ENCODE measurements at regions not wholly inside any gene's neighbourhood (a gene's known extent, or its start where the extent isn't known, plus 50 kb on each side); places are given as distances from the start of the nearest gene placed in this dataset.
"Not testable (repeated sequence)": the region's sequence is repeated elsewhere in the genome, so short reads cannot be mapped to it uniquely, and the experiment has no call there.

DNA sequence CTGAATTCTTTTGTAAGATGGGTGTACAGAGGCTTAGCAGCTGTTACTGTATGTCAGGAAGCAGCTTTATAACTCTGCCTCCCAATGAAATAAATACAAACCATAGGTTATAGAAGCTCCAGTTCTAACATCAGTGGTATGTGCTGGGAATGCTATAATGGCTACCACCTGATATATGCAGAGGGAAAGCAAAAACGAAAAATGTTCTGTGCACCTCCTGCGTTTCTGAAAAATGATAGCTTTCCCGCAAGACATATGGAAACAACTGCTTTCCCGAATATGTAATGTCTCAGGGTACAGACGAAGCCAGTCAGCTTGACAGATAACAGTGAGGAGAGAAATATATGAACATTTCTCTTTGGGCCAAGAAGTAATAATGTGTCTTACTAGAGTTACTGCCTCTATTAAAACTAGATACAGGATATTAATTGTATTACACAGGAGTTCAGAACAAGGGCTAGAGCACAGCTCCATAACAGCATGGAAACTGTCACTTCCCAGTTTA, 517.0 kb upstream of the NRSN1 start:
- DNase-seq: no peak

DNA sequence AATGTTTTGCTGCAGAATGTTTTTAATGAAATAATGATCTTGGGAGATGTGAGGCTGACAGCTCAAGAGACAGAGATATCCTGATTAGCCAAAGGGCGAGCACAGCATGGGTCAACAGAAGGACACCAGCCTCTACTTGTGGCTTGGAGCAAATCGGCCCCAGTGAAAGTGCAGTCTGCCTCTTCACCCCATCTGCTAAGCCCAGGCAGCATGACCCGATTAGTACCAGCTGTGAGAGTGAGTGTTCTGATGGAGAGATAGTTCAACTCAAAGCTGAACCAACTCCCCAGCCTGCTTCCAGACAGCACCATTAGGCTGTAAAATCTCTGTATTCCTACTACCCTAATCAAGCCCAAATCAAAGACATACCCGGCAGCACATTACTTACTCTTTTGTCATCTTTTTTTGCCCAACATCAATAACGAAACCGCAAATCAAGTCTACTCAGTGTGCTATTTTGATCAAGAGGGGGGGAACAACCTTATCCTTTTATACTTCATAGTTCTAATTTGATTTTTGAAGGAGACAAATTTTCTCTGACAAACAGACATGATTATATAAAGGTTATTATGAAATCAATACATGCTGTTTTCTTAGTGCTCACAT, 514.1 kb upstream of the NRSN1 start:
- no peak for DNase-seq

DNA sequence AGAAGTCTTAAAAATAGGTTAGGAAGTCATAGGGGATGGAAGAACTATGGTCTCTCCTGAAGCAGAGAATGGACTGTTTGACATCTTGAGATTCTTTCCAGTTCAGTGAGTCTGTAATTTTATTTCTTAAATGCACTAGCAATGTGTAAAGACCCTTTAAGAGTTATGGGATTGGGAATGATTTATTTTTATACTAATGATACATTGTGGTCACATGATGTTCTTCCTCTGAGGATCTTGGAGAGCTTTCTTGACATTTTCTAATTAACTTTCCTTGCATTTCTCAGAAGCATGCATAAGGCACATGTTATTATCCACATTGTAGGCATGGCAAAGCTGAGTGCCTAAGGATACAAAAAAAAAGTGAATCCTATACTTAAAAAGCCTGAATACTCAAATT, 507.6 kb upstream of the NRSN1 start:
- no peak for DNase-seq

- DNase-seq: peak; percentile 28
Observed at GRCh38 chr6:23620911-23621401, 505.1 kb upstream of the NRSN1 start.

DNA sequence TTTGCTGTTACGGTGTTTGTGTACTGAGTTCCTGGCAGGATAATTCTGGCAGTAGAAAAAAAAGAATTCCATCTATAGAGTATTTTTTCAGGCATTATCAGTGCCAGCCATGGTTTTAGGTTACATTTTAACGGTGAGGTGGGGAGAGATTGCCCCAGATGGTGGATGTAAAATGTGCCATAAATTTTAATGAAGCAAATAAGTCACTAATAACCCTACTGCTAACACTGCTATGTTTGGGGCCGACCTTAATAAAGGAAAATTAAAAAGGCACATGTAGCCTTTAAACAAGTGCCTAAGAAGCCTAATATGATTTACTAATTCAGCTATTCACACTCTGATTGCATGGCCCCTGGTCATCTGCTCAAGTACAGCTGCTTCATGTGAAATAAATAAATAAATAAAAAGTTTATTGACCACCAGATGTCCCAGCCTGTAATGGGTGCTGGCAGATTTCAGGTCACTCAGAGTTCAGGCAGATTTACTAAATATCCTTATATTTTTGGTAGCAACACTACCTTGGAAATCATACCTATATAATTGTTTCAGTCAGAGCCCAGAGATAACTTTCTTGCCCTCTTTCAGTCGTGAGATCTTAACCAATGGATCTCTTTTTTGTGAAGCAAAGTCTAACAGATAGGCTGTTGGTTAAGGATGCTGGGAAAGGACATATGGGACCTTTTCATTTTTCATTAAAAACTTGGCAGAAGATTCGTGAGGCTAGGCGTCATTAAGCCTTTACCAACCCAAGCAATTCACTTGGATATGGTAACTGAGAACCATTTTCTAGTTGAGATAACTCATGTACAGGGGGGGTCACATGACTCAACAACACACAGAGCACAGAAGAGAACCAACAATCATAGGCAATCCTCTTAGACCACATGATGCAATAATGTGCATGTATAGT, 495.0 kb upstream of the NRSN1 start:
- no peak for DNase-seq

GRCh38 chr6:23633996-23634395, 492.0 kb upstream of the NRSN1 start:
- no peak for DNase-seq

GRCh38 chr6:23635150-23635549, 490.9 kb upstream of the NRSN1 start:
- DNase-seq: no peak

DNA sequence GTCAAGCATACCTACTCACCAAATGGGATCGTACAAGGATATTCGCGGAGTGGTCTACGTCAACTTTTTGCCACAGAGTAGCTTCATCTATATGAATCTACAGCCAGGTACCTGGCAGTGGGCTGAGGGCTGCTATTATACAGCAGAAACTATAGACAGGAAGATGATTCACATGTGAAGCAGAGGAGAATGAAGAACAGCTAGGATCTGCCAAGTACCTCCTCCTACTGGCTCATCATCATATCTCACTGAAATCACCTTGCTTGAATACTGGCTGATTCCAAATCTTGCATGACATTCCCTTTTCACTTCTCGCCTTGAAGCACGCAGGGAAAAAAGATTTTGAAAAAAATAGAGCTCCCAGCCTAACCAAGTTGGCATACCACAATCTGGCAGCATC, 488.7 kb upstream of the NRSN1 start:
- DNase-seq: no peak

DNA sequence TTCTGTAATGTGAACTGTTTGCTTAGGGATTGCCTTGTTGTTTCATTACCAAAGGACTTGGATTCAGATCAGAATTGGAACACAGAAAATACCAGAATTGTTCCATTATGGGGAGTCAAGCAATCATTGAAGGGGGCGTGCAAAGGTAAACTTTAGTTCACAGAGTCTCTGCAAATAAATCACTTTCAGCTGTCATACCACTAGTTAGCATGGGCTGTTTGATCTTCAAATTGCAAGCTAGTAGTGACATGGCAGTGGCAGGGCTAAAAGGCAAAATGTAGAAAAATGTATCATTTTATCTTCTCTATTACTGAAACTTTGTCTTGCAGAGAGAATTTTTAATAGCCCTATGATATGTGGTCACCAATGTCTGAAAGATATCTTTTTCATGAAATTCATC, 483.2 kb upstream of the NRSN1 start:
- no peak for DNase-seq

GRCh38 chr6:23647045-23647444, 479.0 kb upstream of the NRSN1 start:
- DNase-seq: no peak

DNA sequence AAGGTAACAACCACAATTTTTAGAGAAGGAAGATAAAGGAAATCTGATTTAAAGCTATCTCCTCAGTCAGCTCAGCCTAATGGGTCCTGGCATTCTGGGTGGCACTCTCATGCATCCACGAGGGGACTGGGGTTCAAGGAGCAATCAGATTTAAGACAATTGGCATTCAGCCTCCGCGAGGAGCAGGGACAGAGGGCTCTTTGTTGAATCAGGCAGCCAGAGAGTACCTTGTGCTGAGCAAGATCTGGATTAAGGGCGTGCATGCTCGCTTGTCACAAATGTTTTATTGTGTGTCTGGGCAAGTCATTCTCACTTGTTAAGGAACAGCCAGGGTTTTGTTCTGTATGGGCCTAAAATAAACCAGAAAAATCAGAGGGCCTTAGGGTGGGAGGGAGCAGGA, 475.3 kb upstream of the NRSN1 start:
- no peak for DNase-seq

DNA sequence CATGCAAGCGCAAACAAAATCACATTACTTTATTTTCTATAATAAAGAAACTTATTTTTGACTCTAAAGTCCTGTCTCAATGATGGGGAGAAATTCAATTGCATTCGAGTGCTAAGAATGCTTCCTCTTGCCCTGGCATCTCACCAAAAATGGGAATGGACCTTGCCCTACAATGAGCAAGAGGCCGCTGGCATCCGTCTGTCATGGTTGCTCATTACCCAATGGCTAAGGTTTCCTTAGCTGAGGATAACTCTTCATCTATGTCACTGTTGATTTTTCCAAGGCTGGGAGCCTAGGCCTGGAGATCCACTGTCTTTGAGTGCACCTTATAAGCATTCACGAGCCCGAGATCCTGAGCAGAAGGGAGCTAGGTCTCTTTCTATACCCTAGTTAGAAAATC, 471.3 kb upstream of the NRSN1 start:
- no peak for DNase-seq

GRCh38 chr6:23655525-23655924, 470.5 kb upstream of the NRSN1 start:
- DNase-seq: no peak

GRCh38 chr6:23656255-23657194, 469.5 kb upstream of the NRSN1 start:
- no peak for DNase-seq

- peak; percentile 30 for DNase-seq
Observed at GRCh38 chr6:23659125-23659524, 466.9 kb upstream of the NRSN1 start.

DNA sequence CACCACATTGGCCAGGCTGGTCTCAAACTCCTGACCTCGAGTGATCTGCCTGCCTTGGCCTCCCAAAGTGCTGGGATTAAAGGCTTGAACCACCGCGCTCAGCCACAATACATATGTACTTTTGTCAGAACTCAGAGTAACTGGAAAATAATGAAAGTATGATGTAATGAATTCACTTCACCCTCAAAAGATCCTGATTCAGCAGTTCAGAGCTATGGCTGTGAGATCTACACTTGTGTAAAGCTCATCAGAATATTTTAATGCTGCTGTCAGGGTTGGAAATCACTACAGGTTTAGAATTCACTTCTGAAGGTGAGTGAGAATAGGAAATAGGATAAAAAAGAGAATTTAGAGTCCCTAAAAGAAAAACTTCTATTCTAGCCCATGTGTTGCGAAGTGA, 464.5 kb upstream of the NRSN1 start:
- DNase-seq: no peak

DNA sequence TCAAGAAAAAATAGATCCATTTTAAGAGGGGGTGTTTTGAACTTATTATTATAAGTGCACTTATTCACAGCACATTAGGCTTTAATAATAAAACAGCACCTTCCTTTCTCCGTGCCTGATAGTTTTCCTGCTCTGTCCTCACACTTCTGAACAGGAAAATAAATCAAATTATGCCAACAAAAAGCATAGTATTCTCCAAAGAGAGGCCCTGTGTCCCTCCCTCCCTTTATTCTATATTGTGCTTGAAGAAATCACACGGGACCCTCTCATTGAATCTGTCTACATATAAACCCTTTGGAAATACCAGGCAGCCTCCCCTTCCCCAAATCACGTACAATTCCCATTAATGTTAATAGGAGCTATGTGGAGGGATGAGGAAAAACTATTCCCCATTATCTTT, 462.9 kb upstream of the NRSN1 start:
- DNase-seq: no peak

GRCh38 chr6:23663652-23664051, 462.4 kb upstream of the NRSN1 start:
- DNase-seq: no peak

GRCh38 chr6:23665911-23666310, 460.1 kb upstream of the NRSN1 start:
- not testable (repeated sequence) for DNase-seq

DNA sequence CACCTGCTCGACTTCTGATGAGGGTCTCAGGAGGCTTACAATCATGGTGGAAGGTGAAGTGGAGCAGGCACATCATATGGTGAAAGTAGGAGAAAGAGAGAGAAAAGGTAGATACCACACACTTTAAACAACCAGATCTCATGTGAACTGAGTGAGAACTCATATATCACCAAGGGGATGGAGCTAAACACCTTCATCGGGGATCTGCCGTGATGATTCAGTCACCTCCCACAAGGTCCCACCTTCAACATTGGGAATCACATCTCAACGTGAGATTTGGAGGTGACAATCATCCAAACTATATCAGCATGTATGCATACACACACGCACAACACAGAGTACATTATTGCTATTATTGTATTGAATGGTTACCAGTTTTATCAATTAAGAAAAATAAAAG, 453.3 kb upstream of the NRSN1 start:
- no peak for DNase-seq

GRCh38 chr6:23678626-23679025, 447.4 kb upstream of the NRSN1 start:
- no peak for DNase-seq

DNA sequence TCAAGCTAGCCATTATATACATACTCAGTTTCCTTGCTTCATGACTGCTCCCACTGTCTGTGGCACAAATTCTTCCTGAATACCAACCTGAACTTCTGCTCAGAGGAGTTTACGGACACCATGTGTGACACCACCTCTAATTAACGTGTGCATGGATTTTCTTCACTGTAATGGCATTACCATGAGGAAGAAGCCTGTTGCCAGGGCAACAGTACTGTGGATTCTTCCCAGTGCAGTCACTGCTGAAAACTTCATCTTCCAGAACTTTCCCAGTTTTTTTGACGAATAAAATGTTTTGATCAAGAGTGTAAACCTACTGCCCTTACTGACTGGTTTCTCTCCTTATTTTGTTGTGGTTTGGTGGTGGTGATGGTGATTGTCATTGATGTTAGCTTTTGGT, 444.3 kb upstream of the NRSN1 start:
- DNase-seq: no peak

- DNase-seq: no peak
Observed at GRCh38 chr6:23688650-23689049, 437.4 kb upstream of the NRSN1 start.
